Spleen (tissue), 11 donors: ENCODE measurements at regions not wholly inside any gene's neighbourhood (a gene's known extent, or its start where the extent isn't known, plus 50 kb on each side); places are given as distances from the start of the nearest gene placed in this dataset.

Experiments used
- DNase-seq: peaks from one replicate; pipeline ENCODE4 v3.0.0-alpha.2; 2020
- H3K27ac ChIP-seq, 8 donors: fragments of 200-600 bp; sonication (generic) in 7 of 8; 1 replicate in 4 of 8; 2 replicates in 4 of 8; pipeline versions ENCODE4 v1.5.0 to v1.8.0; 2016 to 2021; ENCODE audit warnings: inconsistent platforms in 4 of 8, mild to moderate bottlenecking in 4 of 8, moderate library complexity in 1 of 8
- H3K27me3 ChIP-seq, 7 donors: fragments of 200-600 bp; sonication (generic) in 6 of 7; replicated peaks in 1 of 7; 1 replicate in 4 of 7; 2 replicates in 3 of 7; pipeline versions ENCODE4 v1.5.0 to v1.8.0; 2016 to 2021; ENCODE audit warnings: inconsistent platforms in 3 of 7, mild to moderate bottlenecking in 1 of 7
- H3K36me3 ChIP-seq, 6 donors: fragments of 200-600 bp; sonication (generic) in 5 of 6; 1 replicate in 4 of 6; 2 replicates in 2 of 6; pipeline versions ENCODE4 v1.5.0 to v1.8.0; 2016 to 2021; ENCODE audit warnings: inconsistent platforms in 2 of 6
- H3K4me1 ChIP-seq, 6 donors: fragments of 200-600 bp; sonication (generic) in 5 of 6; 1 replicate in 3 of 6; 2 replicates in 3 of 6; pipeline versions ENCODE4 v1.5.0 to v1.8.0; 2016 to 2021; ENCODE audit warnings: inconsistent platforms in 3 of 6
- H3K4me3 ChIP-seq, 8 donors: fragments of 200-600 bp; sonication (generic) in 7 of 8; 1 replicate in 4 of 8; 2 replicates in 4 of 8; pipeline versions ENCODE4 v1.5.0 to v1.8.0; 2016 to 2021; ENCODE audit warnings: inconsistent platforms in 4 of 8, mild to moderate bottlenecking in 4 of 8, moderate library complexity in 2 of 8
- H3K9me3 ChIP-seq, 8 donors: fragments of 200-600 bp; sonication (generic) in 7 of 8; 1 replicate in 4 of 8; 2 replicates in 4 of 8; pipeline versions ENCODE4 v1.5.0 to v1.8.0; 2016 to 2021; ENCODE audit warnings: inconsistent platforms in 4 of 8
- CTCF ChIP-seq, 11 experiments: fragments of 200-600 bp in 7 of 11; fragments of 450-650 bp in 4 of 11; sonication (generic) in 4 of 11; IDR thresholded peaks in 8 of 11; conservative IDR thresholded peaks in 3 of 11; 1 replicate in 7 of 11; 2 replicates in 4 of 11; pipeline versions ENCODE4 v1.4.0 to v1.8.0; 2016 to 2021; ENCODE audit warnings: antibody characterized with exemption in 11 of 11, inconsistent platforms in 4 of 11, mild to moderate bottlenecking in 1 of 11
- POLR2A ChIP-seq, 3 donors: fragments of 450-650 bp; IDR thresholded peaks; one replicate each; pipeline ENCODE4 v1.5.1; 2017; ENCODE audit warnings: antibody characterized with exemption in 3 of 3, mild to moderate bottlenecking in 1 of 3
- POLR2AphosphoS5 ChIP-seq, 3 donors: sonication (generic); formaldehyde crosslinking; IDR thresholded peaks; one replicate each; pipeline ENCODE4 v1.5.1; 2017; ENCODE audit warnings: antibody characterized with exemption in 3 of 3
- WGBS, 5 donors: extraction: QIAGEN DNeasy Blood & Tissue Kit in 3 of 5; methylation state at CpG; one replicate each; pipeline versions ENCODE4 v1.1.5 to v1.1.7; 2013 to 2018; 5-methylcytosine and 5-hydroxymethylcytosine counted together
- intact Hi-C: fragments of 100-400 bp; cut with DNase I; formaldehyde crosslinking; loops from one replicate; pipeline ENCODE4 v1.15.0; 2023; ENCODE audit warnings: low total_unique reads
- donor health status: healthy with polysubstance abuse.
- donor health status: DM: no; HTN: no; CAD: no; lungs with moderate emphysema.
- donor health status: DM: no; HTN: no; CAD: no.
- donor health status: Bipolar disorder and iron deficiency.
- donor health status: healthy.
- donor health status: DM: no; HTN: no; CAD: no.
- donor health status: DM: yes; HTN: yes; CAD: no.

GRCh38 chr13:73370066-73370465 lies 311.3 kb downstream of the KLF5 start:
- TF ChIP-seq POLR2A (IDR thresholded peaks at IDR 0.05) (no peak), CTCF (IDR thresholded peaks at IDR 0.05 in 8 of 11, conservative IDR thresholded peaks at IDR 0.05 in 3 of 11) (no peak), POLR2AphosphoS5 (IDR thresholded peaks at IDR 0.05) (no peak)
- Histone ChIP-seq H3K4me3 (no peak overlapping the region), H3K27me3 (no peaks in the 10 kb centered on the region), H3K9me3 (no peaks in the 10 kb centered on the region), H3K27ac (no peak overlapping the region), H3K36me3 (no peaks in the 10 kb centered on the region), H3K4me1 (no peaks in the 10 kb centered on the region)
- 72 to 92% (median 85%) methylated on average over 3 of the region's 3 CpGs for WGBS, 5 donors
- intact Hi-C loops, result no loop called here
- DNase-seq, result no peak

GRCh38 chr13:73369095-73369494 lies 310.3 kb downstream of the KLF5 start:
- Histone ChIP-seq H3K27me3 (no peaks in the 10 kb centered on the region), H3K4me1 (no peaks in the 10 kb centered on the region), H3K27ac (no peak overlapping the region), H3K4me3 (no peak overlapping the region), H3K9me3 (no peaks in the 10 kb centered on the region), H3K36me3 (no peaks in the 10 kb centered on the region)
- 66 to 80% (median 69%) methylated on average over 2 of the region's 2 CpGs for WGBS, 5 donors
- no peak for TF ChIP-seq POLR2A (IDR thresholded peaks at IDR 0.05)
- TF ChIP-seq POLR2AphosphoS5 (IDR thresholded peaks at IDR 0.05), result no peak
- TF ChIP-seq CTCF (IDR thresholded peaks at IDR 0.05 in 8 of 11, conservative IDR thresholded peaks at IDR 0.05 in 3 of 11), result no peak
- intact Hi-C loops, result no loop called here
- no peak for DNase-seq

- Histone ChIP-seq H3K27ac (no peak overlapping the region), H3K4me1 (no peaks in the 10 kb centered on the region), H3K4me3 (no peak overlapping the region), H3K9me3 (no peaks in the 10 kb centered on the region), H3K36me3 (no peaks in the 10 kb centered on the region), H3K27me3 (no peaks in the 10 kb centered on the region)
- intact Hi-C loops, result no loop called here
- no peak for DNase-seq
- TF ChIP-seq POLR2AphosphoS5 (IDR thresholded peaks at IDR 0.05) (no peak), CTCF (IDR thresholded peaks at IDR 0.05 in 8 of 11, conservative IDR thresholded peaks at IDR 0.05 in 3 of 11) (no peak), POLR2A (IDR thresholded peaks at IDR 0.05) (no peak)
- 77 to 90% (median 88%) methylated on average over 5 of the region's 5 CpGs for WGBS, 5 donors
Observed at GRCh38 chr13:73368608-73369007, 309.8 kb downstream of the KLF5 start.

DNA sequence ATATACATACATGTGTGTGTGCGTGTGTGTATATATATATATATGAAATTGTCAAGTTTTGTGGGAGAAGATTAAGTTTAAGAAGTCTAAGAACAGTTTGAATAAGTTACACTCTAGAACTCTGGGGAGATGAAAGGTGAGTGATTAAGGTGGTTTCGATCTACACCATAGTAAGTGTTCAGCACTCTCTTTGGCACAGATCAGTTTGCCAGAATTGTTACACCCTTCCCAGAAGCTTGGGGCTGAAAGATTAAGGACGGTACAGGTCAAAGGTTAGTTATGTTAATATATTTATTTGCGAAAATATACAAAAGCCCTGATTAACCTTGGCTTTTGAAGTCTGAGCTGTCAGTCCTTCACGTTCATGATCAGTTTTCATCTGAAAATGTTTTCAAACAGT lies 309.1 kb downstream of the KLF5 start:
- H3K4me1 ChIP-seq, result no peaks in the 10 kb centered on the region
- WGBS, 5 donors, result 82 to 89% (median 85%) methylated on average over 5 of the region's 5 CpGs
- DNase-seq, result no peak
- TF ChIP-seq POLR2AphosphoS5 (IDR thresholded peaks at IDR 0.05) (no peak), POLR2A (IDR thresholded peaks at IDR 0.05) (no peak), CTCF (IDR thresholded peaks at IDR 0.05 in 8 of 11, conservative IDR thresholded peaks at IDR 0.05 in 3 of 11) (no peak)
- intact Hi-C loops, result no loop called here
- H3K27ac ChIP-seq, result no peak overlapping the region
- H3K27me3 ChIP-seq, result no peaks in the 10 kb centered on the region
- no peak overlapping the region for H3K4me3 ChIP-seq
- no peaks in the 10 kb centered on the region for H3K9me3 ChIP-seq
- H3K36me3 ChIP-seq, result no peaks in the 10 kb centered on the region
